ENCODE measurements at regions not wholly inside any gene's neighbourhood (a gene's known extent, or its start where the extent isn't known, plus 50 kb on each side); places are given as distances from the start of the nearest gene placed in this dataset.
"Not testable (repeated sequence)": the region's sequence is repeated elsewhere in the genome, so short reads cannot be mapped to it uniquely, and the experiment has no call there.

- Histone ChIP-seq H3K27me3 (no peaks in the 10 kb centered on the region), H3K27ac (no peak overlapping the region), H3K4me3 (no peak overlapping the region), H3K9me3 (no peaks in the 10 kb centered on the region), H3K36me3 (no peaks in the 10 kb centered on the region), H3K4me1 (no peaks in the 10 kb centered on the region)
- intact Hi-C loops (cut with DNase I) = no loop called here
- TF ChIP-seq POLR2A (IDR thresholded peaks at IDR 0.05) = no peak
- TF ChIP-seq, protein P1, sequence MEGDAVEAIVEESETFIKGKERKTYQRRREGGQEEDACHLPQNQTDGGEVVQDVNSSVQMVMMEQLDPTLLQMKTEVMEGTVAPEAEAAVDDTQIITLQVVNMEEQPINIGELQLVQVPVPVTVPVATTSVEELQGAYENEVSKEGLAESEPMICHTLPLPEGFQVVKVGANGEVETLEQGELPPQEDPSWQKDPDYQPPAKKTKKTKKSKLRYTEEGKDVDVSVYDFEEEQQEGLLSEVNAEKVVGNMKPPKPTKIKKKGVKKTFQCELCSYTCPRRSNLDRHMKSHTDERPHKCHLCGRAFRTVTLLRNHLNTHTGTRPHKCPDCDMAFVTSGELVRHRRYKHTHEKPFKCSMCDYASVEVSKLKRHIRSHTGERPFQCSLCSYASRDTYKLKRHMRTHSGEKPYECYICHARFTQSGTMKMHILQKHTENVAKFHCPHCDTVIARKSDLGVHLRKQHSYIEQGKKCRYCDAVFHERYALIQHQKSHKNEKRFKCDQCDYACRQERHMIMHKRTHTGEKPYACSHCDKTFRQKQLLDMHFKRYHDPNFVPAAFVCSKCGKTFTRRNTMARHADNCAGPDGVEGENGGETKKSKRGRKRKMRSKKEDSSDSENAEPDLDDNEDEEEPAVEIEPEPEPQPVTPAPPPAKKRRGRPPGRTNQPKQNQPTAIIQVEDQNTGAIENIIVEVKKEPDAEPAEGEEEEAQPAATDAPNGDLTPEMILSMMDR (IDR thresholded peaks at IDR 0.05) = no peak
- DNase-seq = no peak
- WGBS, 2 donors = 83 to 95% methylated on average over 5 of the region's 5 CpGs
Observed at GRCh38 chr2:180778291-180778690, 202.1 kb upstream of the UBE2E3 start.

DNA sequence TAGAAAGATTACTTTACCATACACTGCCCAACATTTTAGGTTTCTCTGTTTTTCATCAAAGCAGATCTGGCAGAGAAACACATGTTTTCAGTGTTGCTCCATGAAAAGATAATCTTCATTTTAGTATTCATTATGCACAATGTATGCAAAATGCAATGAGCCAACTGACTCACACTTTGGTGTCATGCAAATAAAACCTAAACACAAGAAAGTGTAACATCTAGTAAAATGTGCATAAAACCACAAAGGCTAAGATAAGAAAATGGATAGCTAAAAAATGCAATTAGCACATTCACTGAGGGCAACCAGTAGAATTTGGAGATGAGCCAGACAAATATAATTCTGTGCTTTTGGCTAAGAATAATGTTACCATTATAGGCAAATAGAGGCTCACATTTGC lies 203.5 kb upstream of the UBE2E3 start:
- Histone ChIP-seq H3K27me3 (no peaks in the 10 kb centered on the region), H3K27ac (no peak overlapping the region), H3K36me3 (no peaks in the 10 kb centered on the region), H3K4me1 (no peaks in the 10 kb centered on the region), H3K9me3 (no peaks in the 10 kb centered on the region), H3K4me3 (no peak overlapping the region)
- TF ChIP-seq POLR2A (IDR thresholded peaks at IDR 0.05) = no peak
- TF ChIP-seq, protein P1 (IDR thresholded peaks at IDR 0.05) = no peak
- no peak for DNase-seq
- intact Hi-C loops (cut with DNase I) = no loop called here

- DNase-seq = no peak
- Histone ChIP-seq H3K4me1 (no peaks in the 10 kb centered on the region), H3K36me3 (no peaks in the 10 kb centered on the region), H3K27me3 (no peaks in the 10 kb centered on the region), H3K4me3 (no peak overlapping the region), H3K9me3 (no peaks in the 10 kb centered on the region), H3K27ac (no peak overlapping the region)
- intact Hi-C loops (cut with DNase I) = no loop called here
- WGBS, 2 donors = 83 to 84% methylated on average over 3 of the region's 3 CpGs
- no peak for TF ChIP-seq POLR2A (IDR thresholded peaks at IDR 0.05)
- TF ChIP-seq, protein P1 (IDR thresholded peaks at IDR 0.05) = no peak
Observed at GRCh38 chr2:180775711-180776110, 204.7 kb upstream of the UBE2E3 start.

GRCh38 chr2:180765316-180765715 lies 215.1 kb upstream of the UBE2E3 start:
- H3K27ac ChIP-seq; H3K4me3 ChIP-seq; intact Hi-C loops (cut with DNase I); H3K36me3 ChIP-seq; H3K9me3 ChIP-seq; DNase-seq; H3K27me3 ChIP-seq; H3K4me1 ChIP-seq: not testable (repeated sequence)
- WGBS, 2 donors = 71 to 73% methylated on average over 2 to 4 of the region's 6 CpGs

DNA sequence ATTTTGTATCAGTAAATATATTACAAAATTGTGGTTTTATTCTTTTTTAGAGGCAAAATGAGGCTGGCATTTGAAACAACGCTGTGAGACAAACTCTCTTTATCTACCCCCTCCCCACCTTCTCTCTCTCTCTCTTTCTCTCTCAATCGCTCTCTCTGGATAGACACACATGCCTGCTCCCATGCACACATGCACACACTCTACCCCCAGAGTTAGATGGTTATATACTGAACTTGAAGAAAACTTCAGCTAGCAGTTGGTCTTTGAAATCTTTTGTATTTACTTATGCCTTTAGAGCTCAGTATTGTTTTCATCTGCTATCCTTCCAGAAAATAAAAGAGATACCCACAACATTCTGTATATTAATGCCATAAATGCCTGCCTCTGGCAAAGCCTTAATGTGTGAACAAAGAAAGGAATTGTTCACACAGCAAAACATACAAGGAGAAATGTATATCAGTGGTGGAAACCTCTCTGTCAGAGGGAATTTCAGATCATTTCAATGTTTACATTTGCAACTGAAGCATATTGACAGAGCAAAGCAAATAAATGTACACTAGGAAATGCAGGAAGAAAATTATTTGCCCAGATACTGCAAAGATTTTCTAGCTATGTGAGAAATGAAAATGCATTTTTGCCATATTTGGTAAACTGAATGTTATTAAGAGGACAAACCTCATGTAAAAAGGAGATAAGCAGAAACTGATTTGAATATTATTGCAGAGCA lies 217.0 kb upstream of the UBE2E3 start:
- Histone ChIP-seq H3K36me3 (no peaks in the 10 kb centered on the region), H3K9me3 (no peaks in the 10 kb centered on the region), H3K27me3 (no peaks in the 10 kb centered on the region), H3K4me1 (no peaks in the 10 kb centered on the region), H3K4me3 (no peak overlapping the region), H3K27ac (no peak overlapping the region)
- WGBS, 2 donors = 44 to 57% methylated on average over 2 of the region's 2 CpGs
- intact Hi-C loops (cut with DNase I) = no loop called here
- DNase-seq = no peak
- no peak for TF ChIP-seq POLR2A (IDR thresholded peaks at IDR 0.05)
- TF ChIP-seq, protein P1 (IDR thresholded peaks at IDR 0.05) = no peak

GRCh38 chr2:180761224-180761623 lies 219.2 kb upstream of the UBE2E3 start:
- DNase-seq = no peak
- no peaks in the 10 kb centered on the region for H3K4me1 ChIP-seq
- TF ChIP-seq POLR2A (IDR thresholded peaks at IDR 0.05) = no peak
- TF ChIP-seq, protein P1 (IDR thresholded peaks at IDR 0.05) = no peak
- intact Hi-C loops (cut with DNase I) = no loop called here
- no peaks in the 10 kb centered on the region for H3K27me3 ChIP-seq
- no peaks in the 10 kb centered on the region for H3K36me3 ChIP-seq
- H3K9me3 ChIP-seq = no peaks in the 10 kb centered on the region
- H3K27ac ChIP-seq = no peak overlapping the region
- H3K4me3 ChIP-seq = no peak overlapping the region
- WGBS, 2 donors = 42 to 60% methylated on average over 4 to 5 of the region's 5 CpGs
